GM12878 (cell line): ENCODE measurements at regions not wholly inside any gene's neighbourhood (a gene's known extent, or its start where the extent isn't known, plus 50 kb on each side); places are given as distances from the start of the nearest gene placed in this dataset.

Source experiments
- ATAC-seq: fragments of 200-7000 bp; cut with Tn5 transposase; 3 replicates; pipeline ENCODE4 v1.9.1; 2020; ENCODE audit warnings: mild to moderate bottlenecking, moderate library complexity
- BruUV-seq: library from RNA; stranded (reverse); fragments of 400-500 nt; replicated peaks from 2 replicates; lab custom pipeline; 2021; lab: Mats Ljungman, UMichigan
- CTCF ChIA-PET: fragments of 300-600 bp; sonication (Branson Sonifier 250); formaldehyde crosslinking; extraction: SDS; loops from one replicate; lab custom pipeline; 2021; ENCODE audit warnings: inconsistent platforms; lab: Yijun Ruan, JAX
- POLR2A ChIA-PET: fragments of 350-600 bp; formaldehyde crosslinking; extraction: SDS; loops from one replicate; lab custom pipeline; 2021; ENCODE audit warnings: inconsistent platforms; lab: Charles Lee
- RAD21 ChIA-PET: fragments of 300-600 bp; sonication (Branson Sonifier 250); formaldehyde crosslinking; loops from one replicate; lab custom pipeline; 2023; ENCODE audit warnings: antibody characterized with exemption; ENCODE audit not compliant: unreplicated experiment; lab: Charles Lee
- SMC1A ChIA-PET: fragments of 300-600 bp; sonication (Branson Sonifier 250); formaldehyde crosslinking; loops from one replicate; lab custom pipeline; 2023; ENCODE audit not compliant: unreplicated experiment, uncharacterized antibody; lab: Charles Lee
- DNase-seq: peaks from one replicate; pipeline ENCODE4 v3.0.0-alpha.2; 2011; ENCODE audit warnings: low read depth, low spot score
- FAIRE-seq: peaks from 3 replicates; lab custom pipeline; 2011; peaks lifted over from hg19 to GRCh38; lab: Jason Lieb, UNC
- H2AFZ ChIP-seq: 2 replicates; pipeline ENCODE4 v1.6.0; 2011; ENCODE audit warnings: low read depth, low read length, control low read depth; ENCODE audit not compliant: control insufficient read depth
- H3K27ac ChIP-seq: 2 replicates; pipeline ENCODE4 v1.5.1; 2011; ENCODE audit warnings: control low read depth; ENCODE audit not compliant: control insufficient read depth, insufficient read depth
- H3K27me3 ChIP-seq, 2 experiments: replicated peaks in 1 of 2; 2 replicates each; pipeline versions ENCODE4 v1.6.0 to v1.6.1; 2011; ENCODE audit warnings: low read length in 1 of 2; ENCODE audit not compliant: control insufficient read depth in 2 of 2, insufficient read depth in 2 of 2
- H3K36me3 ChIP-seq, 2 experiments: 2 replicates each; pipeline ENCODE4 v1.5.1; 2011; ENCODE audit warnings: low read length in 1 of 2; ENCODE audit not compliant: control insufficient read depth in 2 of 2, insufficient read depth in 2 of 2
- H3K4me1 ChIP-seq: 2 replicates; pipeline ENCODE4 v1.6.1; 2011; ENCODE audit warnings: mild to moderate bottlenecking, low read length, moderate library complexity, mixed read lengths; ENCODE audit not compliant: control insufficient read depth, insufficient read depth
- H3K4me2 ChIP-seq: 2 replicates; pipeline ENCODE4 v1.6.0; 2011; ENCODE audit warnings: control low read depth; ENCODE audit not compliant: control insufficient read depth, insufficient read depth
- H3K4me3 ChIP-seq: fragments of 200-600 bp; sonication (generic); 2 replicates; pipeline ENCODE4 v1.5.1; 2016
- H3K79me2 ChIP-seq: 2 replicates; pipeline ENCODE4 v1.6.0; 2011; ENCODE audit warnings: low read length; ENCODE audit not compliant: control insufficient read depth, insufficient read depth
- H3K9ac ChIP-seq: 2 replicates; pipeline ENCODE4 v1.8.0; 2011; ENCODE audit warnings: low read length, control low read depth, mixed read lengths; ENCODE audit not compliant: control insufficient read depth, insufficient read depth
- H3K9me3 ChIP-seq: replicated peaks from 3 replicates; pipeline ENCODE4 v1.5.1; 2011; ENCODE audit warnings: mild to moderate bottlenecking, low read length; ENCODE audit not compliant: control insufficient read depth, insufficient read depth
- H4K20me1 ChIP-seq: 2 replicates; pipeline ENCODE4 v1.6.0; 2011; ENCODE audit not compliant: control insufficient read depth, insufficient read depth
- ATF7 ChIP-seq: fragments of 450-650 bp; IDR thresholded peaks from 2 replicates; pipeline ENCODE4 v1.6.1; 2016; ENCODE audit warnings: low read depth, mild to moderate bottlenecking
- CHD4 ChIP-seq: fragments of 200-600 bp; sonication (generic); IDR thresholded peaks from 2 replicates; pipeline ENCODE4 v1.6.1; 2016; ENCODE audit warnings: mild to moderate bottlenecking
- EGR1 ChIP-seq, 2 experiments: IDR thresholded peaks; 1 replicate in 1 of 2; 2 replicates in 1 of 2; pipeline ENCODE4 v1.6.1; 2011 to 2012; ENCODE audit warnings: low read depth in 2 of 2, low read length in 2 of 2, borderline replicate concordance in 1 of 2, mild to moderate bottlenecking in 1 of 2, moderate library complexity in 1 of 2
- IRF3 ChIP-seq: fragments of 450-650 bp; IDR thresholded peaks from 2 replicates; pipeline ENCODE4 v1.6.1; 2014; ENCODE audit warnings: mild to moderate bottlenecking
- MLLT1 ChIP-seq: fragments of 450-650 bp; IDR thresholded peaks from 2 replicates; pipeline ENCODE4 v1.6.1; 2016; ENCODE audit warnings: mild to moderate bottlenecking
- MTA3 ChIP-seq: IDR thresholded peaks from 2 replicates; pipeline ENCODE4 v1.6.1; 2012; ENCODE audit warnings: low read length, inconsistent platforms, borderline replicate concordance
- MYB ChIP-seq: fragments of 150-350 bp; IDR thresholded peaks from 2 replicates; pipeline ENCODE4 v1.6.1; 2014; ENCODE audit warnings: mild to moderate bottlenecking, low read depth, low read length, borderline replicate concordance
- PAX8 ChIP-seq: fragments of 450-650 bp; IDR thresholded peaks from 2 replicates; pipeline ENCODE4 v1.6.1; 2017; ENCODE audit warnings: mild to moderate bottlenecking, moderate library complexity
- RB1 ChIP-seq: fragments of 450-650 bp; formaldehyde crosslinking; IDR thresholded peaks from 2 replicates; pipeline ENCODE4 v1.6.1; 2017; ENCODE audit warnings: mild to moderate bottlenecking, borderline replicate concordance
- SIX5 ChIP-seq: IDR thresholded peaks from 2 replicates; pipeline ENCODE4 v1.6.1; 2011; ENCODE audit warnings: mild to moderate bottlenecking, low read depth, low read length, moderate library complexity; ENCODE audit not compliant: severe bottlenecking
- TBL1XR1 ChIP-seq: IDR thresholded peaks from 2 replicates; pipeline ENCODE4 v1.6.1; 2012; ENCODE audit warnings: low read depth, low read length, improper control_type of control experiment
- ZSCAN29 ChIP-seq: fragments of 450-650 bp; IDR thresholded peaks from 2 replicates; pipeline ENCODE4 v1.6.1; 2017; ENCODE audit warnings: mild to moderate bottlenecking, moderate library complexity
- WGBS: methylation state at CpG from one replicate; pipeline ENCODE4 v1.1.6; 2016; ENCODE audit warnings: low lambda C conversion rate; ENCODE audit not compliant: insufficient replicate concordance, insufficient coverage; ENCODE audit errors: missing lambda C conversion rate; 5-methylcytosine and 5-hydroxymethylcytosine counted together
- in situ Hi-C: fragments of 300-500 bp; cut with MboI; formaldehyde crosslinking; loops from 9 replicates; pipeline ENCODE4 v1.14.3; 2018; ENCODE audit warnings: mixed read lengths
- intact Hi-C: fragments of 100-400 bp; cut with micrococcal nuclease; formaldehyde crosslinking; loops from one replicate; pipeline ENCODE4 v1.14.2; 2022; ENCODE audit not compliant: unreplicated experiment
- TF ChIP-seq, protein P1 (sequence below): fragments of 150-350 bp; IDR thresholded peaks from 2 replicates; pipeline ENCODE4 v1.6.1; 2016; ENCODE audit warnings: low read depth, low read length

GRCh38 chr2:236959876-236960275 lies 125.8 kb upstream of the COPS8 start (continued):
- TF ChIP-seq RB1, result no peak
- TF ChIP-seq, all 136 proteins: peak for 0

GRCh38 chr2:236960531-236960930 lies 125.2 kb upstream of the COPS8 start:
- SMC1A ChIA-PET, result no interaction called here
- CTCF ChIA-PET, result no interaction called here
- no peak overlapping the region for H3K9ac ChIP-seq
- no peak overlapping the region for H3K27ac ChIP-seq
- POLR2A ChIA-PET, result no interaction called here
- WGBS, result 65% methylated on average over 14 of the region's 14 CpGs
- H2AFZ ChIP-seq, result no peak overlapping the region
- H3K4me1 ChIP-seq, result no peaks in the 10 kb centered on the region
- no peak for DNase-seq
- H3K27me3 ChIP-seq, result no peaks in the 10 kb centered on the region
- FAIRE-seq, result no peak
- RAD21 ChIA-PET, result no interaction called here
- intact Hi-C loops, result no loop called here
- in situ Hi-C loops, result no loop called here
- no peaks in the 10 kb centered on the region for H3K79me2 ChIP-seq
- H3K36me3 ChIP-seq, result no peaks in the 10 kb centered on the region
- no peaks in the 10 kb centered on the region for H4K20me1 ChIP-seq
- no TSS peak for BruUV-seq
- no peak overlapping the region for H3K4me3 ChIP-seq
- H3K4me2 ChIP-seq, result no peak overlapping the region
- H3K9me3 ChIP-seq, result no peaks in the 10 kb centered on the region; the same call in 2 of the 3 replicates
- TF ChIP-seq TBL1XR1, result no peak
- TF ChIP-seq SIX5, result no peak
- TF ChIP-seq, protein P1, sequence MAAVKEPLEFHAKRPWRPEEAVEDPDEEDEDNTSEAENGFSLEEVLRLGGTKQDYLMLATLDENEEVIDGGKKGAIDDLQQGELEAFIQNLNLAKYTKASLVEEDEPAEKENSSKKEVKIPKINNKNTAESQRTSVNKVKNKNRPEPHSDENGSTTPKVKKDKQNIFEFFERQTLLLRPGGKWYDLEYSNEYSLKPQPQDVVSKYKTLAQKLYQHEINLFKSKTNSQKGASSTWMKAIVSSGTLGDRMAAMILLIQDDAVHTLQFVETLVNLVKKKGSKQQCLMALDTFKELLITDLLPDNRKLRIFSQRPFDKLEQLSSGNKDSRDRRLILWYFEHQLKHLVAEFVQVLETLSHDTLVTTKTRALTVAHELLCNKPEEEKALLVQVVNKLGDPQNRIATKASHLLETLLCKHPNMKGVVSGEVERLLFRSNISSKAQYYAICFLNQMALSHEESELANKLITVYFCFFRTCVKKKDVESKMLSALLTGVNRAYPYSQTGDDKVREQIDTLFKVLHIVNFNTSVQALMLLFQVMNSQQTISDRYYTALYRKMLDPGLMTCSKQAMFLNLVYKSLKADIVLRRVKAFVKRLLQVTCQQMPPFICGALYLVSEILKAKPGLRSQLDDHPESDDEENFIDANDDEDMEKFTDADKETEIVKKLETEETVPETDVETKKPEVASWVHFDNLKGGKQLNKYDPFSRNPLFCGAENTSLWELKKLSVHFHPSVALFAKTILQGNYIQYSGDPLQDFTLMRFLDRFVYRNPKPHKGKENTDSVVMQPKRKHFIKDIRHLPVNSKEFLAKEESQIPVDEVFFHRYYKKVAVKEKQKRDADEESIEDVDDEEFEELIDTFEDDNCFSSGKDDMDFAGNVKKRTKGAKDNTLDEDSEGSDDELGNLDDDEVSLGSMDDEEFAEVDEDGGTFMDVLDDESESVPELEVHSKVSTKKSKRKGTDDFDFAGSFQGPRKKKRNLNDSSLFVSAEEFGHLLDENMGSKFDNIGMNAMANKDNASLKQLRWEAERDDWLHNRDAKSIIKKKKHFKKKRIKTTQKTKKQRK, result no peak
- no peak for TF ChIP-seq MYB
- TF ChIP-seq IRF3, result no peak
- no peak for TF ChIP-seq ZSCAN29
- no peak for TF ChIP-seq MTA3
- TF ChIP-seq MLLT1, result no peak
- TF ChIP-seq CHD4, result no peak
- TF ChIP-seq PAX8, result no peak
- no peak for TF ChIP-seq EGR1 (IDR thresholded peaks at IDR 0.05; ENCODE audit: borderline replicate concordance in 1 of 2, low read depth in 2 of 2, low read length in 2 of 2)
- no peak for TF ChIP-seq ATF7
- ATAC-seq, result no peak
